GM12878 (cell line): ENCODE measurements at regions not wholly inside any gene's neighbourhood (a gene's known extent, or its start where the extent isn't known, plus 50 kb on each side); places are given as distances from the start of the nearest gene placed in this dataset.

ENCODE experiments used
- CBX5 ChIP-seq: sonication (generic); IDR thresholded peaks from 2 replicates; pipeline ENCODE4 v1.6.1; 2016; ENCODE audit warnings: low read depth, moderate library complexity, mild to moderate bottlenecking, inconsistent platforms
- CEBPZ ChIP-seq: fragments of 150-350 bp; IDR thresholded peaks from 2 replicates; pipeline ENCODE4 v1.6.1; 2016; ENCODE audit warnings: low read depth, low read length
- EGR1 ChIP-seq, 2 experiments: IDR thresholded peaks; 1 replicate in 1 of 2; 2 replicates in 1 of 2; pipeline ENCODE4 v1.6.1; 2011 to 2012; ENCODE audit warnings: low read depth in 2 of 2, low read length in 2 of 2, borderline replicate concordance in 1 of 2, mild to moderate bottlenecking in 1 of 2, moderate library complexity in 1 of 2
- EZH2 ChIP-seq: IDR thresholded peaks from 2 replicates; pipeline ENCODE4 v1.6.1; 2012; ENCODE audit warnings: low read depth, mild to moderate bottlenecking, control low read depth, inconsistent platforms, low read length, borderline replicate concordance; ENCODE audit not compliant: control insufficient read depth
- IRF4 ChIP-seq: IDR thresholded peaks from 2 replicates; pipeline ENCODE4 v1.6.1; 2011; ENCODE audit warnings: low read depth, low read length
- JUND ChIP-seq: IDR thresholded peaks from 2 replicates; pipeline ENCODE4 v1.6.1; 2012; ENCODE audit warnings: low read depth, mild to moderate bottlenecking, low read length, improper control_type of control experiment, moderate library complexity
- PRDM15 ChIP-seq: fragments of 450-650 bp; formaldehyde crosslinking; IDR thresholded peaks from 2 replicates; pipeline ENCODE4 v1.4.0; 2020; ENCODE audit warnings: mild to moderate bottlenecking, moderate library complexity
- SMC3 ChIP-seq: IDR thresholded peaks from 2 replicates; pipeline ENCODE4 v1.6.1; 2011; ENCODE audit warnings: low read length, improper control_type of control experiment, borderline replicate concordance
- ZBED1 ChIP-seq: IDR thresholded peaks from 2 replicates; pipeline ENCODE4 v1.6.1; 2016; ENCODE audit warnings: borderline replicate concordance
- ZBTB4 ChIP-seq: fragments of 450-650 bp; formaldehyde crosslinking; IDR thresholded peaks from 2 replicates; pipeline ENCODE4 v1.4.0; 2022; ENCODE audit warnings: mild to moderate bottlenecking, moderate library complexity

DNA sequence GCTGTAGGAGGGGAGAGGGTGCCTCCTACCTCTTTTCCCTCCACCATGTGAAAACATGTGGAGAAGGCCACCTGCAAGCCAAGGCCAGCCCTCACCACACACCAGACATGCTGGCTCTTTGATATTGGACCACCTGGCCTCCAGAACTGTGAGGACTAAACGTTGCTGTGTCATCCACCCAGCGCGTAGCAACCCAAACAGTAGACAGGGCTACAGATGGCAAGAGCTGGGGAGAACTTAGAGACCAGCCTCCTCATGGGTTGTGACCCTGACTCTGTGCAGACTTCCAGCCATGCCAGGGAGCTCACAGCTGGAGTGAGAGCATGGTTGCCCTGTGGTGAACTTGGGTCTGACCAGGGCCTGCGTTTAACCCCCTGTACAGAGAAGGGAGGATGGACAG lies 195.9 kb upstream of the CST7 start (continued):
- TF ChIP-seq PRDM15 (CRISPR knock-in tag) (no peak), CBX5 (no peak), EZH2 (no peak), CEBPZ (no peak), ZBTB4 (CRISPR knock-in tag) (no peak), IRF4 (no peak), SMC3 (no peak), JUND (no peak), EGR1 (IDR thresholded peaks at IDR 0.05; ENCODE audit: borderline replicate concordance in 1 of 2, low read depth in 2 of 2, low read length in 2 of 2) (no peak), ZBED1 (no peak)
